ENCODE measurements at regions not wholly inside any gene's neighbourhood (a gene's known extent, or its start where the extent isn't known, plus 50 kb on each side); places are given as distances from the start of the nearest gene placed in this dataset.

DNA sequence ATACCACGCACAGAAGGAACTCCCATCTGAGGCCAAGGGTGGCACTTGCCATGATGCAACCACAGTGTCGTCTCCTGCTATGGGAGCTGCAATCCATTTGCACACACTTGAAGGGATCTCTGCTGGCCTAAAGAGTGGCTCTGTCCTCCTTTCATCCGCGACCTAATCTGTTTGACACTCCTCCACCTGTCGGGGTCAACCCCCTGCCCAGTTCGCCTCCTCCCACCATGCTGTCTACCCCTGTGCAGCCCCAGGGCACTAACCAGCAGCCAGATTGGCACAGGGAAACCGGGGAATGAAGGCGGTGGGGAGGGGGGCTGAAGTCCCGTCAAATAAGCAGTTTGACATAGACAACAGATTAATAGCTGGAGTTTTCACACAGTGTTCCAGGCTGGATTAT lies 58.1 kb upstream of the FOXQ1 start (continued):
- TF ChIP-seq, protein P1, sequence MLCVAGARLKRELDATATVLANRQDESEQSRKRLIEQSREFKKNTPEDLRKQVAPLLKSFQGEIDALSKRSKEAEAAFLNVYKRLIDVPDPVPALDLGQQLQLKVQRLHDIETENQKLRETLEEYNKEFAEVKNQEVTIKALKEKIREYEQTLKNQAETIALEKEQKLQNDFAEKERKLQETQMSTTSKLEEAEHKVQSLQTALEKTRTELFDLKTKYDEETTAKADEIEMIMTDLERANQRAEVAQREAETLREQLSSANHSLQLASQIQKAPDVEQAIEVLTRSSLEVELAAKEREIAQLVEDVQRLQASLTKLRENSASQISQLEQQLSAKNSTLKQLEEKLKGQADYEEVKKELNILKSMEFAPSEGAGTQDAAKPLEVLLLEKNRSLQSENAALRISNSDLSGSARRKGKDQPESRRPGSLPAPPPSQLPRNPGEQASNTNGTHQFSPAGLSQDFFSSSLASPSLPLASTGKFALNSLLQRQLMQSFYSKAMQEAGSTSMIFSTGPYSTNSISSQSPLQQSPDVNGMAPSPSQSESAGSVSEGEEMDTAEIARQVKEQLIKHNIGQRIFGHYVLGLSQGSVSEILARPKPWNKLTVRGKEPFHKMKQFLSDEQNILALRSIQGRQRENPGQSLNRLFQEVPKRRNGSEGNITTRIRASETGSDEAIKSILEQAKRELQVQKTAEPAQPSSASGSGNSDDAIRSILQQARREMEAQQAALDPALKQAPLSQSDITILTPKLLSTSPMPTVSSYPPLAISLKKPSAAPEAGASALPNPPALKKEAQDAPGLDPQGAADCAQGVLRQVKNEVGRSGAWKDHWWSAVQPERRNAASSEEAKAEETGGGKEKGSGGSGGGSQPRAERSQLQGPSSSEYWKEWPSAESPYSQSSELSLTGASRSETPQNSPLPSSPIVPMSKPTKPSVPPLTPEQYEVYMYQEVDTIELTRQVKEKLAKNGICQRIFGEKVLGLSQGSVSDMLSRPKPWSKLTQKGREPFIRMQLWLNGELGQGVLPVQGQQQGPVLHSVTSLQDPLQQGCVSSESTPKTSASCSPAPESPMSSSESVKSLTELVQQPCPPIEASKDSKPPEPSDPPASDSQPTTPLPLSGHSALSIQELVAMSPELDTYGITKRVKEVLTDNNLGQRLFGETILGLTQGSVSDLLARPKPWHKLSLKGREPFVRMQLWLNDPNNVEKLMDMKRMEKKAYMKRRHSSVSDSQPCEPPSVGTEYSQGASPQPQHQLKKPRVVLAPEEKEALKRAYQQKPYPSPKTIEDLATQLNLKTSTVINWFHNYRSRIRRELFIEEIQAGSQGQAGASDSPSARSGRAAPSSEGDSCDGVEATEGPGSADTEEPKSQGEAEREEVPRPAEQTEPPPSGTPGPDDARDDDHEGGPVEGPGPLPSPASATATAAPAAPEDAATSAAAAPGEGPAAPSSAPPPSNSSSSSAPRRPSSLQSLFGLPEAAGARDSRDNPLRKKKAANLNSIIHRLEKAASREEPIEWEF (IDR thresholded peaks at IDR 0.05; ENCODE audit: insufficient replicate concordance, low read depth, low read length) = no peak
- TF ChIP-seq ATF7 (IDR thresholded peaks at IDR 0.05; ENCODE audit: low read depth) (no peak), IKZF2 (IDR thresholded peaks at IDR 0.05) (no peak), BCL11A (IDR thresholded peaks at IDR 0.05; ENCODE audit: low read depth, low read length) (no peak)

DNA sequence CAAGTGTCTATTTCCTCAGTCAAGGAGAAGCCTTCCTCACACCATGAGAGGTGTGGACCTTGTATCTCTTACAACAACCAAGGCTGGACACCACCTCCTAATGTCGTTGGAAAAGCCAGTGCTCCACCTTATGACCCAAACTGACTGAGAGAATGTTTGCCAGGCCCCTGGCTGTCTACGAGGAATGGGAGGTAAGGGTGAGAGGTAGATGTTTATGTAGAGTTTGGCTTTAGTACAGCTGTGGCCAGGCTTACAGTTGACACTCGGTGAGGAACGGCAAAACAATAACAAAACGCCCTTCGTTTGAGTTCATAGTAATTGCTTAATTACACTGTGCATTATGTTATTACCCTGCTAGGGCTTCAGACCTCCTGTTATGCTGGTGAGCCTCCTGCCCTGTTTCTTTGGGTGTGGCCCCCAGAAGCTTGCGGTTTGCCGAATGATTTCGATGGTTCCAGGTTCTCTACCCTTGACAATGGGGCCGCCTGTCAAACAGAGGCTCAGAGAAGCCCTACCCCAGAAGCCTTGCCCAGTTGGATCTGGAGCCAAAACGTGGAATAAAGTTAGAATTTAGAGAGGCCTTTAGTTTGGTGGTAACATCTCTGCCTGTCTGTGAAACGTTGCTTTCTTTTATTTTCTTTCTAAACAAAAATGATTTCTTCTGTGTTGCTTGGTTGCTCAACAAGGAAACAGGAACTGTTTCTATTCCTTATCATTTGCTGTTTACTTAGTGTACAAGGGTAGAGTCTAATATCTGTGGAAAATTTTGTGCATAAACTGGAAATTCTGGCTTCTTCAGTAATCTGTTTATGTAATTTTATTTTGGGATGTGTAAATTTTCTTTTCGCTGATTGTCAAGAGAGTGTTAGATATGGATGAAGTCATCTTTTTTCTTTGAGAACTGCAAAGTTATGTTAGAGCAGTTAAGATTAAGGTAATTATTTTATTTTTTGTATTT lies 60.4 kb upstream of the FOXQ1 start:
- Histone ChIP-seq H4K20me1 (ENCODE audit: control insufficient read depth, insufficient read depth) (no peaks in the 10 kb centered on the region), H2AFZ (ENCODE audit: control insufficient read depth, low read depth, low read length) (no peak overlapping the region), H3K36me3 (ENCODE audit: control insufficient read depth in 2 of 2, insufficient read depth in 2 of 2, low read length in 1 of 2) (no peaks in the 10 kb centered on the region), H3K27me3 (replicated peaks in 1 of 2; ENCODE audit: control insufficient read depth in 2 of 2, insufficient read depth in 2 of 2, low read length in 1 of 2) (no peaks in the 10 kb centered on the region), H3K4me3 (no peak overlapping the region), H3K79me2 (ENCODE audit: control insufficient read depth, insufficient read depth, low read length) (no peaks in the 10 kb centered on the region), H3K9me3 (replicated peaks; ENCODE audit: control insufficient read depth, insufficient read depth, low read length) (no peaks in the 10 kb centered on the region), H3K4me1 (ENCODE audit: control insufficient read depth, insufficient read depth, low read length) (no peaks in the 10 kb centered on the region), H3K27ac (ENCODE audit: control insufficient read depth, insufficient read depth) (no peak overlapping the region), H3K4me2 (ENCODE audit: control insufficient read depth, insufficient read depth) (no peak overlapping the region), H3K9ac (ENCODE audit: control insufficient read depth, insufficient read depth, low read length) (no peak overlapping the region)
- ChIA-PET POLR2A (no interaction called here), CTCF (no interaction called here), SMC1A (ENCODE audit: uncharacterized antibody, unreplicated experiment) (no interaction called here), RAD21 (ENCODE audit: unreplicated experiment) (no interaction called here)
- intact Hi-C loops (cut with micrococcal nuclease; ENCODE audit: unreplicated experiment) (no loop called here), in situ Hi-C loops (cut with MboI) (no loop called here)
- DNase-seq (ENCODE audit: low read depth, low spot score) (no peak), FAIRE-seq (no peak), ATAC-seq (no peak)
- BruUV-seq (replicated peaks) = no TSS peak
- TF ChIP-seq, protein P2, sequence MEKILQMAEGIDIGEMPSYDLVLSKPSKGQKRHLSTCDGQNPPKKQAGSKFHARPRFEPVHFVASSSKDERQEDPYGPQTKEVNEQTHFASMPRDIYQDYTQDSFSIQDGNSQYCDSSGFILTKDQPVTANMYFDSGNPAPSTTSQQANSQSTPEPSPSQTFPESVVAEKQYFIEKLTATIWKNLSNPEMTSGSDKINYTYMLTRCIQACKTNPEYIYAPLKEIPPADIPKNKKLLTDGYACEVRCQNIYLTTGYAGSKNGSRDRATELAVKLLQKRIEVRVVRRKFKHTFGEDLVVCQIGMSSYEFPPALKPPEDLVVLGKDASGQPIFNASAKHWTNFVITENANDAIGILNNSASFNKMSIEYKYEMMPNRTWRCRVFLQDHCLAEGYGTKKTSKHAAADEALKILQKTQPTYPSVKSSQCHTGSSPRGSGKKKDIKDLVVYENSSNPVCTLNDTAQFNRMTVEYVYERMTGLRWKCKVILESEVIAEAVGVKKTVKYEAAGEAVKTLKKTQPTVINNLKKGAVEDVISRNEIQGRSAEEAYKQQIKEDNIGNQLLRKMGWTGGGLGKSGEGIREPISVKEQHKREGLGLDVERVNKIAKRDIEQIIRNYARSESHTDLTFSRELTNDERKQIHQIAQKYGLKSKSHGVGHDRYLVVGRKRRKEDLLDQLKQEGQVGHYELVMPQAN (conservative IDR thresholded peaks at IDR 0.05) = no peak
- no peak for TF ChIP-seq CREM (IDR thresholded peaks at IDR 0.05; ENCODE audit: low read depth)
- TF ChIP-seq NFYB (IDR thresholded peaks at IDR 0.05; ENCODE audit: insufficient read depth, low read depth, low read length) = no peak
- TF ChIP-seq SIN3A (IDR thresholded peaks at IDR 0.05; ENCODE audit: low read depth, low read length) = no peak
- TF ChIP-seq STAT1 (conservative IDR thresholded peaks at IDR 0.05) = no peak
- TF ChIP-seq DPF2 (IDR thresholded peaks at IDR 0.05) = no peak
- TF ChIP-seq RELA (IDR thresholded peaks at IDR 0.05; ENCODE audit: borderline replicate concordance, partially characterized antibody) = no peak
- no peak for TF ChIP-seq RBBP5 (conservative IDR thresholded peaks at IDR 0.05)
- no peak for TF ChIP-seq BCL11A (IDR thresholded peaks at IDR 0.05; ENCODE audit: low read depth, low read length)
- WGBS (ENCODE audit: insufficient coverage, insufficient replicate concordance, low lambda C conversion rate, missing lambda C conversion rate) = 56% methylated on average over 13 of the region's 13 CpGs

All from GM12878 (cell line).